Spleen (tissue), 3 donors: ENCODE measurements at regions not wholly inside any gene's neighbourhood (a gene's known extent, or its start where the extent isn't known, plus 50 kb on each side); places are given as distances from the start of the nearest gene placed in this dataset.
"Not testable (repeated sequence)": the region's sequence is repeated elsewhere in the genome, so short reads cannot be mapped to it uniquely, and the experiment has no call there.

Source experiments
- POLR2A ChIP-seq, 3 donors: fragments of 450-650 bp; IDR thresholded peaks; one replicate each; pipeline ENCODE4 v1.5.1; 2017; ENCODE audit warnings: antibody characterized with exemption in 3 of 3, mild to moderate bottlenecking in 1 of 3
- POLR2AphosphoS5 ChIP-seq, 3 donors: sonication (generic); formaldehyde crosslinking; IDR thresholded peaks; one replicate each; pipeline ENCODE4 v1.5.1; 2017; ENCODE audit warnings: antibody characterized with exemption in 3 of 3

DNA sequence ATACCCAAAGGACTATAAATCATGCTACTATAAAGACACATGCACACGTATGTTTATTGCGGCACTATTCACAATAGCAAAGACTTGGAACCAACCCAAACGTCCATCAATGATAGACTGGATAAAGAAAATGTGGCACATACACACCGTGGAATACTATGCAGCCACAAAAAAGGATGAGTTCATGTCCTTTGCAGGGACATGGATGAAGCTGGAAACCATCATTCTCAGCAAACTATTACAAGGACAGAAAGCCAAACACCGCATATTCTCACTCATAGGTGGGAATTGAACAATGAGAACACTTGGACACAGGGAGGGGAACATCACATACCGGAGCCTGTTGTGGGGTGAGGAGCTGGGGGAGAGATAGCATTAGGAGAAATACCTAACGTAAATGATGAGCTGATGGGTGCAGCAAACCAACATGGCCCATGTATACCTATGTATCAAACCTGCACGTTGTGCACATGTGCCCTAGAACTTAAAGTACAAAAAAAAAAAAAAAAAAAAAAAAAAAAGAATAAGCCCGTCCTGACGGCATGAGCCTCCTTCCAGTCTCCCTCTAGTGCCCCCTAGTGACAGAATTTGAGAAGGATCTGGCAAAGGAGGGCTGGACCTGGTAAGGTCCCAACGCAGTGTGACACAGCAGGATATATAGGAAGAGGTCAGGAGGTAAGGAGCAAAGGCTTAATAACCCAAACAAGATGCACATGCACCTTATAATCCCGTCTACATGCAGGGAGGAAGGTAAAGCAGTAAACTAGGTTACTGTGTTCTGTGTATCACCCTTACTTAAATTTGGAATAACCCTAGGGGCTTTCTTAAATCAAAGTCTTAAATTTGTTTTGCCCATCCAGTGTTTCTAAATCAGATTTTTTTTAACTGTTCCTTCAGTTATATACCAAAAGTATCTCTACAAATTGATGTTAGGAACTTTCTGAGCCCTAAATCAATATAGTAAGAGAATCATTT is 214.8 kb downstream of the UNC5CL start:
- TF ChIP-seq POLR2A, POLR2AphosphoS5 (IDR thresholded peaks at IDR 0.05): not testable (repeated sequence)
